ENCODE measurements at regions not wholly inside any gene's neighbourhood (a gene's known extent, or its start where the extent isn't known, plus 50 kb on each side); places are given as distances from the start of the nearest gene placed in this dataset.

- no peak for FAIRE-seq
- no peak for TF ChIP-seq POLR2AphosphoS5 (IDR thresholded peaks at IDR 0.05; ENCODE audit: low read depth, low read length)
- no peak for TF ChIP-seq POLR2A (IDR thresholded peaks at IDR 0.05; ENCODE audit: low read depth, low read length)
- TF ChIP-seq TAF1 (IDR thresholded peaks at IDR 0.05; ENCODE audit: low read depth, low read length), result no peak
- TF ChIP-seq POU2F2 (IDR thresholded peaks at IDR 0.05; ENCODE audit: low read depth, low read length), result no peak
- no peak for TF ChIP-seq SPI1 (IDR thresholded peaks at IDR 0.05; ENCODE audit: low read depth, low read length)
- no peak for TF ChIP-seq PAX5 (IDR thresholded peaks at IDR 0.05; ENCODE audit: insufficient read depth, low read length, severe bottlenecking)
- DNase-seq (ENCODE audit: insufficient read length, low spot score), result no peak
Measured at GRCh38 chr10:128587689-128588088, 461.5 kb upstream of the MKI67 start.

- TF ChIP-seq SPI1 (IDR thresholded peaks at IDR 0.05; ENCODE audit: low read depth, low read length) (no peak), POLR2AphosphoS5 (IDR thresholded peaks at IDR 0.05; ENCODE audit: low read depth, low read length) (no peak), POU2F2 (IDR thresholded peaks at IDR 0.05; ENCODE audit: low read depth, low read length) (no peak), TAF1 (IDR thresholded peaks at IDR 0.05; ENCODE audit: low read depth, low read length) (no peak), POLR2A (IDR thresholded peaks at IDR 0.05; ENCODE audit: low read depth, low read length) (no peak), PAX5 (IDR thresholded peaks at IDR 0.05; ENCODE audit: insufficient read depth, low read length, severe bottlenecking) (no peak)
- no peak for FAIRE-seq
- DNase-seq (ENCODE audit: insufficient read length, low spot score), result no peak
Measured at GRCh38 chr10:128588402-128588801, 462.2 kb upstream of the MKI67 start.

GRCh38 chr10:128594688-128595087 lies 468.5 kb upstream of the MKI67 start:
- TF ChIP-seq SPI1 (IDR thresholded peaks at IDR 0.05; ENCODE audit: low read depth, low read length) (no peak), POLR2AphosphoS5 (IDR thresholded peaks at IDR 0.05; ENCODE audit: low read depth, low read length) (no peak), PAX5 (IDR thresholded peaks at IDR 0.05; ENCODE audit: insufficient read depth, low read length, severe bottlenecking) (no peak), POU2F2 (IDR thresholded peaks at IDR 0.05; ENCODE audit: low read depth, low read length) (no peak), POLR2A (IDR thresholded peaks at IDR 0.05; ENCODE audit: low read depth, low read length) (no peak), TAF1 (IDR thresholded peaks at IDR 0.05; ENCODE audit: low read depth, low read length) (no peak)
- no peak for FAIRE-seq

GRCh38 chr10:128596906-128597305 lies 470.7 kb upstream of the MKI67 start:
- DNase-seq (ENCODE audit: insufficient read length, low spot score), result no peak
- TF ChIP-seq SPI1 (IDR thresholded peaks at IDR 0.05; ENCODE audit: low read depth, low read length), result no peak
- no peak for TF ChIP-seq POLR2A (IDR thresholded peaks at IDR 0.05; ENCODE audit: low read depth, low read length)
- no peak for TF ChIP-seq TAF1 (IDR thresholded peaks at IDR 0.05; ENCODE audit: low read depth, low read length)
- no peak for TF ChIP-seq POLR2AphosphoS5 (IDR thresholded peaks at IDR 0.05; ENCODE audit: low read depth, low read length)
- no peak for TF ChIP-seq PAX5 (IDR thresholded peaks at IDR 0.05; ENCODE audit: insufficient read depth, low read length, severe bottlenecking)
- TF ChIP-seq POU2F2 (IDR thresholded peaks at IDR 0.05; ENCODE audit: low read depth, low read length), result no peak
- no peak for FAIRE-seq

More at GRCh38 chr10:128594688-128595087, 468.5 kb upstream of the MKI67 start:
- DNase-seq (ENCODE audit: insufficient read length, low spot score), result no peak

GRCh38 chr10:128599030-128599429 lies 472.8 kb upstream of the MKI67 start:
- FAIRE-seq (no peak), DNase-seq (ENCODE audit: insufficient read length, low spot score) (no peak)
- TF ChIP-seq SPI1 (IDR thresholded peaks at IDR 0.05; ENCODE audit: low read depth, low read length) (no peak), TAF1 (IDR thresholded peaks at IDR 0.05; ENCODE audit: low read depth, low read length) (no peak), PAX5 (IDR thresholded peaks at IDR 0.05; ENCODE audit: insufficient read depth, low read length, severe bottlenecking) (no peak), POLR2AphosphoS5 (IDR thresholded peaks at IDR 0.05; ENCODE audit: low read depth, low read length) (no peak), POLR2A (IDR thresholded peaks at IDR 0.05; ENCODE audit: low read depth, low read length) (no peak), POU2F2 (IDR thresholded peaks at IDR 0.05; ENCODE audit: low read depth, low read length) (no peak)

- DNase-seq (ENCODE audit: insufficient read length, low spot score) (no peak), FAIRE-seq (no peak)
- TF ChIP-seq TAF1 (IDR thresholded peaks at IDR 0.05; ENCODE audit: low read depth, low read length) (no peak), SPI1 (IDR thresholded peaks at IDR 0.05; ENCODE audit: low read depth, low read length) (no peak), PAX5 (IDR thresholded peaks at IDR 0.05; ENCODE audit: insufficient read depth, low read length, severe bottlenecking) (no peak), POLR2AphosphoS5 (IDR thresholded peaks at IDR 0.05; ENCODE audit: low read depth, low read length) (no peak), POU2F2 (IDR thresholded peaks at IDR 0.05; ENCODE audit: low read depth, low read length) (no peak), POLR2A (IDR thresholded peaks at IDR 0.05; ENCODE audit: low read depth, low read length) (no peak)
Measured at GRCh38 chr10:128599538-128599937, 473.3 kb upstream of the MKI67 start.

GRCh38 chr10:128602183-128602582 lies 476.0 kb upstream of the MKI67 start:
- TF ChIP-seq PAX5 (IDR thresholded peaks at IDR 0.05; ENCODE audit: insufficient read depth, low read length, severe bottlenecking), result no peak
- no peak for TF ChIP-seq TAF1 (IDR thresholded peaks at IDR 0.05; ENCODE audit: low read depth, low read length)
- no peak for TF ChIP-seq POLR2A (IDR thresholded peaks at IDR 0.05; ENCODE audit: low read depth, low read length)
- no peak for TF ChIP-seq POLR2AphosphoS5 (IDR thresholded peaks at IDR 0.05; ENCODE audit: low read depth, low read length)
- no peak for TF ChIP-seq POU2F2 (IDR thresholded peaks at IDR 0.05; ENCODE audit: low read depth, low read length)
- TF ChIP-seq SPI1 (IDR thresholded peaks at IDR 0.05; ENCODE audit: low read depth, low read length), result no peak
- DNase-seq (ENCODE audit: insufficient read length, low spot score) (no peak), FAIRE-seq (no peak)

- TF ChIP-seq POLR2AphosphoS5 (IDR thresholded peaks at IDR 0.05; ENCODE audit: low read depth, low read length), result no peak
- no peak for TF ChIP-seq PAX5 (IDR thresholded peaks at IDR 0.05; ENCODE audit: insufficient read depth, low read length, severe bottlenecking)
- no peak for TF ChIP-seq POU2F2 (IDR thresholded peaks at IDR 0.05; ENCODE audit: low read depth, low read length)
- TF ChIP-seq SPI1 (IDR thresholded peaks at IDR 0.05; ENCODE audit: low read depth, low read length), result no peak
- no peak for TF ChIP-seq POLR2A (IDR thresholded peaks at IDR 0.05; ENCODE audit: low read depth, low read length)
- TF ChIP-seq TAF1 (IDR thresholded peaks at IDR 0.05; ENCODE audit: low read depth, low read length), result no peak
- FAIRE-seq (no peak), DNase-seq (ENCODE audit: insufficient read length, low spot score) (no peak)
Measured at GRCh38 chr10:128604025-128604424, 477.8 kb upstream of the MKI67 start.

GRCh38 chr10:128605180-128605579 lies 479.0 kb upstream of the MKI67 start:
- no peak for FAIRE-seq
- DNase-seq (ENCODE audit: insufficient read length, low spot score), result no peak
- TF ChIP-seq PAX5 (IDR thresholded peaks at IDR 0.05; ENCODE audit: insufficient read depth, low read length, severe bottlenecking) (no peak), POLR2AphosphoS5 (IDR thresholded peaks at IDR 0.05; ENCODE audit: low read depth, low read length) (no peak), SPI1 (IDR thresholded peaks at IDR 0.05; ENCODE audit: low read depth, low read length) (no peak), TAF1 (IDR thresholded peaks at IDR 0.05; ENCODE audit: low read depth, low read length) (no peak), POU2F2 (IDR thresholded peaks at IDR 0.05; ENCODE audit: low read depth, low read length) (no peak), POLR2A (IDR thresholded peaks at IDR 0.05; ENCODE audit: low read depth, low read length) (no peak)

- FAIRE-seq, result no peak
- no peak for TF ChIP-seq PAX5 (IDR thresholded peaks at IDR 0.05; ENCODE audit: insufficient read depth, low read length, severe bottlenecking)
- TF ChIP-seq SPI1 (IDR thresholded peaks at IDR 0.05; ENCODE audit: low read depth, low read length), result no peak
- TF ChIP-seq POLR2AphosphoS5 (IDR thresholded peaks at IDR 0.05; ENCODE audit: low read depth, low read length), result no peak
- TF ChIP-seq POLR2A (IDR thresholded peaks at IDR 0.05; ENCODE audit: low read depth, low read length), result no peak
- TF ChIP-seq POU2F2 (IDR thresholded peaks at IDR 0.05; ENCODE audit: low read depth, low read length), result no peak
- TF ChIP-seq TAF1 (IDR thresholded peaks at IDR 0.05; ENCODE audit: low read depth, low read length), result no peak
- DNase-seq (ENCODE audit: insufficient read length, low spot score), result no peak
Measured at GRCh38 chr10:128606055-128606454, 479.8 kb upstream of the MKI67 start.

Measured in GM12891 (cell line).